SK-N-SH (cell line): ENCODE measurements at regions not wholly inside any gene's neighbourhood (a gene's known extent, or its start where the extent isn't known, plus 50 kb on each side); places are given as distances from the start of the nearest gene placed in this dataset.

ENCODE experiments used
- CTCF ChIP-seq: fragments of 200-600 bp; sonication (generic); IDR thresholded peaks from 2 replicates; pipeline ENCODE4 v1.6.1; 2017; ENCODE audit warnings: antibody characterized with exemption, mild to moderate bottlenecking, moderate library complexity
- IRF3 ChIP-seq: fragments of 150-350 bp; IDR thresholded peaks from 2 replicates; pipeline ENCODE4 v1.6.1; 2016; ENCODE audit warnings: mild to moderate bottlenecking, low read depth, low read length
- JUND ChIP-seq: IDR thresholded peaks from 2 replicates; pipeline ENCODE4 v1.4.0; 2012
- MAX ChIP-seq: IDR thresholded peaks from 2 replicates; pipeline ENCODE4 v1.4.0; 2012; ENCODE audit warnings: low read depth
- MXI1 ChIP-seq: IDR thresholded peaks from 2 replicates; pipeline ENCODE4 v1.6.1; 2012; ENCODE audit warnings: mild to moderate bottlenecking, low read depth, low read length, improper control_type of control experiment
- RAD21 ChIP-seq: IDR thresholded peaks from 2 replicates; pipeline ENCODE4 v1.6.1; 2012; ENCODE audit warnings: mild to moderate bottlenecking, low read length
- REST ChIP-seq: IDR thresholded peaks from 2 replicates; pipeline ENCODE4 v1.6.1; 2012; ENCODE audit warnings: mild to moderate bottlenecking, low read depth, low read length, moderate library complexity
- RFX5 ChIP-seq: IDR thresholded peaks from 2 replicates; pipeline ENCODE4 v1.6.1; 2012; ENCODE audit warnings: mild to moderate bottlenecking, improper control_type of control experiment, low read length
- SIN3A ChIP-seq: IDR thresholded peaks from 2 replicates; pipeline ENCODE4 v1.6.1; 2012; ENCODE audit warnings: low read depth, mild to moderate bottlenecking, low read length, moderate library complexity, borderline replicate concordance
- TAF1 ChIP-seq: IDR thresholded peaks from 2 replicates; pipeline ENCODE4 v1.6.1; 2012; ENCODE audit warnings: low read depth, mild to moderate bottlenecking, low read length, moderate library complexity, borderline replicate concordance
- USF1 ChIP-seq: IDR thresholded peaks from 2 replicates; pipeline ENCODE4 v1.4.0; 2012; ENCODE audit warnings: low read depth, borderline replicate concordance
- YY1 ChIP-seq: IDR thresholded peaks from 2 replicates; pipeline ENCODE4 v1.4.0; 2012; ENCODE audit warnings: low read depth, mild to moderate bottlenecking

- TF ChIP-seq IRF3 = no peak
- no peak for TF ChIP-seq TAF1
- TF ChIP-seq CTCF = no peak
- TF ChIP-seq RAD21 = no peak
- no peak for TF ChIP-seq MXI1
- no peak for TF ChIP-seq MAX
- TF ChIP-seq USF1 = no peak
- no peak for TF ChIP-seq REST
- TF ChIP-seq RFX5 = no peak
- TF ChIP-seq SIN3A = no peak
- no peak for TF ChIP-seq YY1
- TF ChIP-seq JUND = no peak
These were observed 78.9 kb upstream of the ZNF91 start for GRCh38 chr19:23474172-23474571.
